GM12873 (cell line): ENCODE measurements at regions not wholly inside any gene's neighbourhood (a gene's known extent, or its start where the extent isn't known, plus 50 kb on each side); places are given as distances from the start of the nearest gene placed in this dataset.

Experiments used
- TF ChIP-seq, protein P1 (sequence below): IDR thresholded peaks from 2 replicates; pipeline ENCODE4 v1.5.1; 2012; ENCODE audit warnings: low read depth, mild to moderate bottlenecking, moderate library complexity, low read length, control low read depth; ENCODE audit not compliant: insufficient read depth; ENCODE audit errors: missing control alignments

DNA sequence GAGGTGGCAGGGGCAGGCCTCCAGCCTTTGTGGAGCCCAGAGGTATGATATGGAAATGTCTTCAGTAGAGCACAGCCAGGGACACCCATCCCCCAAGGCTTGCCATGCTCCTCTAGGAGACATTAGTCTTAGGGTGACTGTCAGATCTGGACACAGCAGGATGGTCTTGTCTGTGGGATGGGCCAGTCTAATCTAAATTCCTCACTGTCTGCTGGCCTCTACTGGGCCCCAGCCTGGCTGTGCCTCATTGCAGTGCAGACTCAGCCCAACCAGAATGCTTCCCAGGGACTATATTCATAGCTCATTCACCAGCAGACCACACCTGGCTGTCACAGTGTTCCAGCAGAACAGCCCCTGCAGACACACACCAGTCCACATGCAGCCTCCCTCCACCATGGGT is 129.5 kb upstream of the MRPS30 start:
- TF ChIP-seq, protein P1, sequence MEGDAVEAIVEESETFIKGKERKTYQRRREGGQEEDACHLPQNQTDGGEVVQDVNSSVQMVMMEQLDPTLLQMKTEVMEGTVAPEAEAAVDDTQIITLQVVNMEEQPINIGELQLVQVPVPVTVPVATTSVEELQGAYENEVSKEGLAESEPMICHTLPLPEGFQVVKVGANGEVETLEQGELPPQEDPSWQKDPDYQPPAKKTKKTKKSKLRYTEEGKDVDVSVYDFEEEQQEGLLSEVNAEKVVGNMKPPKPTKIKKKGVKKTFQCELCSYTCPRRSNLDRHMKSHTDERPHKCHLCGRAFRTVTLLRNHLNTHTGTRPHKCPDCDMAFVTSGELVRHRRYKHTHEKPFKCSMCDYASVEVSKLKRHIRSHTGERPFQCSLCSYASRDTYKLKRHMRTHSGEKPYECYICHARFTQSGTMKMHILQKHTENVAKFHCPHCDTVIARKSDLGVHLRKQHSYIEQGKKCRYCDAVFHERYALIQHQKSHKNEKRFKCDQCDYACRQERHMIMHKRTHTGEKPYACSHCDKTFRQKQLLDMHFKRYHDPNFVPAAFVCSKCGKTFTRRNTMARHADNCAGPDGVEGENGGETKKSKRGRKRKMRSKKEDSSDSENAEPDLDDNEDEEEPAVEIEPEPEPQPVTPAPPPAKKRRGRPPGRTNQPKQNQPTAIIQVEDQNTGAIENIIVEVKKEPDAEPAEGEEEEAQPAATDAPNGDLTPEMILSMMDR, result no peak

DNA sequence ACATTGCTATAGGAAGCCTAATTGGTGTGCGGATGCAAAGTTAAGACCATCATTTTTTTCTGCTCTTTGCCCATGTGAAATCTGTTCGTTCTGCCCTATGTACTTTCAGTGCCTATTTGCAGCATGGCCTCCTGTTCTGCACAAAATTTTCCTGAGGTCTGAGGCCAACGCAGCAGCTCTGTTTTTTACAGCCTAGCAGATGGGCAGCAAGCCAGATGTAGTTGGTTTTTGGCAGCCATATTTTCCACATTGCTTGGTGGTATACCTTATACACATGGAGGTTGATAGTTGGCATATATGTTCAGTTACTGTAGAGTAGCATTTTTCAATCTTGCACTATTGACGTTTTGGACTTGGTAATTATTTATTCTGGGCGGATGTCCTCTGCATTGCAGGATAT is 133.5 kb upstream of the MRPS30 start:
- TF ChIP-seq, protein P1, result no peak

DNA sequence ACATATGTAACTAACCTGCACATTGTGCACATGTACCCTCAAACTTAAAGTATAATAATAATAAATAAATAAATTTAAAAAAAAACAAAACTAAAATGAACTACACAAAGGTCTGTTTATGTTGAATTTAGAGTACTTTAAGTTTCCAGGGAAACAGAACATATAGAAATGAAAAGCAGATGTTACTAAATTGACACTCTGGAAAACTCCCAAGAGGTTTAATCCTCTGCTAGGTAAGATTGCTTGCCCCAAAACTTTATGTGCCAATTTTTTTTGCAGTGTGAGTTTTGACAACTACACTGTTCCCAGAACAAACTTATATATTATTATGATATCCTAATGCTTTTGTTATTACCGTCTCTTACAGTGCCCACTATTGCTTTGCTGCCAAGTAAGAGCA is 134.3 kb upstream of the MRPS30 start:
- TF ChIP-seq, protein P1, result no peak

DNA sequence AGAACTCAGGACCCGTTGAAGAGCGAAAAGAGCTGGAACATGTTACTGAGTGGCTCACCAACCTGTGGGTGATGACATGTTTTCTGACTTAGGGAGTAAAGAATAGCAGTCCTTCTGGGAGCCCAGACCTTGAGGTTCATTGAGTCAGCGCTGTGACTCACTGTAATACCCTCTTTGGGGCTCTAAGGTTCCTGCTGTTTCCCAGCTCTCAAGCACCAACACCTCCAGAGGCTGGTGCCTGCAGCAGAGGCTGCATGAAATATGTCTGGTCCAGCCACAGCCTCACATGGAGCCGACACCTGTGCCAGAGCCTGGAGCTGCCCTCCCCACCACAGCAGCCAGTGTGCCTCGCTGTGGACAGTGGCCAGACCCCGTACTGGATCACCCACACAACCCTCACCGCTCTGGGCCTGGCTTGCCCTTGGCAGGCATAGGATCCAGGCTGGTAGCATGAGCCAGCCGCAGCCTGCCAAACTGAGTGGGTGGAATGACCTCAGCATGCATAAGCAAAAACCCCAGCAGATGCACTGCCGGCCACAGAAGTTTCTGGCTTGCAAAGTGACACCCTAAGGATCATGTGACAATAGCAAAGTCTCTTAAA is 143.5 kb upstream of the MRPS30 start:
- TF ChIP-seq, protein P1, result no peak

DNA sequence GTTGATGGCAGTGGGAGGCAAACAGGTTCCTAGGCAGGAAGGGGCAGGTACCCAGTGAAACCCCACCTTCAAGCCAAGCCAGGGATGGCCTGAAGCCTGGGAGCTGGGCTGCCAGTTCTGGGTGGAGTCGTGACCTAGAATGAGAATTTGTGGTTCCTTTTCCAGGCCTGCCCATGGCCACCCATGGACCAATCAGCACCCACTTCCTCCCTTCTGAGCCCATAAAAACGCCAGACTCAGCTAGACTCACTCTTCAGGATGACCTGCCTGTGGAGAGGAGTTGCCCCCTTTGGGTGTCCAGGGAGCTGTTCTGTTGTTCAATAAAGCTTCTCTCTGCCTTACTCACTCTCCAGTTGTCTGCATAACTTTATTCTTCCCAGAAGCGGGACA is 144.0 kb upstream of the MRPS30 start:
- TF ChIP-seq, protein P1, result no peak

DNA sequence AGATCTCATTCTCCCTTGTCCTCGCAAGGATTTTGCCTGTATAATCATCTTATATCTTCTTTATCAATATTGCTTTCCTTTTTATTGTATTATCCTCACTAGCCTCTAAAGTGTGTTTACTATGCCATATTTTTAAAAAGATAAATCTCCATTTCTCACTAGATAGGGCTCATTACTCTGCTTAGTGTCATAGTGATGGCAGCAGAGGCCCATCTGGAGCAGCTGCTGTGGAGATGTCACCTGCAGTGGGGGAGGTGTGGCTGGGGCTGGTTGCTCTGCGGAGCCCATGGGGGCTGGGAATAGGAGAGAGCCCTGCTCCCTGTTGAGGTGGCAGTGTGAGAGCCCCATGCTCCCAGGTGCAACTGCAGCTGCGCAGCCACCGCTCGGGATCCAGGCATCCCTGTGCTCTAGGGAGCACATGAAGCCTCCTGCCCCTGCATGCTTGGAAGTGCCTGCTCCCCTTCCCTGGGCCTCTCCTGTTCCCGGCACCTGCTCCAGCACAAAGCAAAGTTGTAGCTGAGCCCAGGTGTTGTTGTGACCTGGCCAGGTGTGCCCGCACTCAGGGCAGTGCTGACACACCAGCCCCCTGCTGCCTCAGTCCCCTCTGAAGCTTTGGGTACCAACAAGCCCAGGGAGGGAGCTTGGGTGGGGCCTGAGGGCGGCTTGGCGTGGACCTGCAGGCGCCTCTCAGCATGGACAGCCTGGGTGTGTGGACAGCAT is 144.6 kb upstream of the MRPS30 start:
- TF ChIP-seq, protein P1, result no peak

DNA sequence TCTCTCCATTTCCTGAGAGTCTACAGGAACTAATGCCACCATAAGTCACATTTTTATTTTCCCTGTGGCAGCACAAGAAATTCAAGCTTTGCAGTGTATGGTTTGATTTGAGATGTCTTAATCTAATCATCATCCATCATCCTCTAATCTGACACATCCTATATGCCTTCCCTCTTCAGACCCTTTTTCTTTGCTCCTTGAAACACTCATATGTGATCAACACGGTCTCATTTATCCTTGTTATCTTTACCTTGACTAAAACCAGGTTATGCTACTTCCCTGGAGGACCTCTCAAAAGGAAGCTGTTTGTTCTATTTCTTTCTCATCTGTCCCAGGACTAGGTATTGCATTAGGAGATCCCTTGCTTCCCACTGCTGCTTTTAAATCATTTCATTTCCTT is 146.9 kb upstream of the MRPS30 start:
- TF ChIP-seq, protein P1, result no peak
